Astrocyte (in vitro differentiated cells and primary cell): ENCODE measurements at regions not wholly inside any gene's neighbourhood (a gene's known extent, or its start where the extent isn't known, plus 50 kb on each side); places are given as distances from the start of the nearest gene placed in this dataset.

ENCODE experiments used
- EZH2 ChIP-seq: IDR thresholded peaks from 2 replicates; pipeline ENCODE4 v1.6.1; 2012; ENCODE audit warnings: mild to moderate bottlenecking, low read length, inconsistent platforms; ENCODE audit not compliant: insufficient read depth
- TF ChIP-seq, protein P1 (sequence below): IDR thresholded peaks from 2 replicates; pipeline ENCODE4 v1.5.1; 2011; ENCODE audit warnings: low read depth, mild to moderate bottlenecking, inconsistent platforms, low read length, moderate library complexity; ENCODE audit not compliant: insufficient read depth

DNA sequence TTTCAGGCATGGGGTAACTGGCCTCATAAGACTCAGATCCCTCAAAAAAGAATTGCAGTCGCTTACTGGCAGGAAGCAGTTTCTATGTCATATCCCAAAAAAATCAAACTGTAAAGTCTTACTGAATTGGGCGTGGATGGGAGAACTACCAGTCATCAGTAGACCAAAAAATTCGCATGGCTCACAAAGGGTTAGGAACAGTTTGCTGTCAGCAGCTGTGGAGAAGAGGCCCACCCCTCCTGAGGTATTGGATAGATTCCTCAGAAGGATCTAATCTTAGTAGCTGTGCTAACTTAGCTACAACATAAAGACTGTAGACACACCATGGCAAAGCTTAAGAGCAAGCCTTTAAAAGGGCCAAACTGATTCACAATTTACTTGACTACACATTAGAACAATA lies 478.3 kb upstream of the FTMT start:
- TF ChIP-seq EZH2 = no peak
- TF ChIP-seq, protein P1, sequence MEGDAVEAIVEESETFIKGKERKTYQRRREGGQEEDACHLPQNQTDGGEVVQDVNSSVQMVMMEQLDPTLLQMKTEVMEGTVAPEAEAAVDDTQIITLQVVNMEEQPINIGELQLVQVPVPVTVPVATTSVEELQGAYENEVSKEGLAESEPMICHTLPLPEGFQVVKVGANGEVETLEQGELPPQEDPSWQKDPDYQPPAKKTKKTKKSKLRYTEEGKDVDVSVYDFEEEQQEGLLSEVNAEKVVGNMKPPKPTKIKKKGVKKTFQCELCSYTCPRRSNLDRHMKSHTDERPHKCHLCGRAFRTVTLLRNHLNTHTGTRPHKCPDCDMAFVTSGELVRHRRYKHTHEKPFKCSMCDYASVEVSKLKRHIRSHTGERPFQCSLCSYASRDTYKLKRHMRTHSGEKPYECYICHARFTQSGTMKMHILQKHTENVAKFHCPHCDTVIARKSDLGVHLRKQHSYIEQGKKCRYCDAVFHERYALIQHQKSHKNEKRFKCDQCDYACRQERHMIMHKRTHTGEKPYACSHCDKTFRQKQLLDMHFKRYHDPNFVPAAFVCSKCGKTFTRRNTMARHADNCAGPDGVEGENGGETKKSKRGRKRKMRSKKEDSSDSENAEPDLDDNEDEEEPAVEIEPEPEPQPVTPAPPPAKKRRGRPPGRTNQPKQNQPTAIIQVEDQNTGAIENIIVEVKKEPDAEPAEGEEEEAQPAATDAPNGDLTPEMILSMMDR = no peak
